ENCODE measurements at regions not wholly inside any gene's neighbourhood (a gene's known extent, or its start where the extent isn't known, plus 50 kb on each side); places are given as distances from the start of the nearest gene placed in this dataset.
A peak's percentile ranks its signal among the peaks of the same experiment; 100 is the strongest.

GRCh38 chrX:121579016-121579760 is 531.8 kb downstream of the GLUD2 start:
- Histone ChIP-seq H3K4me1 (no peaks in the 10 kb centered on the region), H3K9me3 (no peaks in the 10 kb centered on the region), H3K36me3 (no peaks in the 10 kb centered on the region), H3K27ac (no peak overlapping the region), H3K27me3 (no peaks in the 10 kb centered on the region), H3K4me3 (no peak overlapping the region)
- intact Hi-C loops (cut with DNase I; ENCODE audit: low total_unique reads): no loop called here
- TF ChIP-seq CTCF (IDR thresholded peaks at IDR 0.05) (peak in 1 of 3 donors; percentile 14), POLR2A (IDR thresholded peaks at IDR 0.05) (no peak)
- DNase-seq (ENCODE audit: low spot score in 2 of 2): no peak

GRCh38 chrX:121581885-121582284 is 534.5 kb downstream of the GLUD2 start:
- no peak overlapping the region for H3K27ac ChIP-seq
- TF ChIP-seq POLR2AphosphoS5 (IDR thresholded peaks at IDR 0.05) (no peak), CTCF (IDR thresholded peaks at IDR 0.05) (no peak), POLR2A (IDR thresholded peaks at IDR 0.05) (no peak)
- no peaks in the 10 kb centered on the region for H3K36me3 ChIP-seq
- H3K4me3 ChIP-seq: no peak overlapping the region
- H3K9me3 ChIP-seq: no peaks in the 10 kb centered on the region
- no peaks in the 10 kb centered on the region for H3K27me3 ChIP-seq
- DNase-seq (ENCODE audit: low spot score in 2 of 2): no peak
- H3K4me1 ChIP-seq: no peaks in the 10 kb centered on the region
- intact Hi-C loops (cut with DNase I; ENCODE audit: low total_unique reads): no loop called here

GRCh38 chrX:121585626-121586025 is 538.2 kb downstream of the GLUD2 start:
- intact Hi-C loops (cut with DNase I; ENCODE audit: low total_unique reads): no loop called here
- H3K9me3 ChIP-seq: no peaks in the 10 kb centered on the region
- TF ChIP-seq POLR2A (IDR thresholded peaks at IDR 0.05) (no peak), POLR2AphosphoS5 (IDR thresholded peaks at IDR 0.05) (no peak), CTCF (IDR thresholded peaks at IDR 0.05) (no peak)
- H3K4me3 ChIP-seq: no peak overlapping the region
- no peaks in the 10 kb centered on the region for H3K27me3 ChIP-seq
- H3K27ac ChIP-seq: no peak overlapping the region
- no peaks in the 10 kb centered on the region for H3K4me1 ChIP-seq
- no peak for DNase-seq (ENCODE audit: low spot score in 2 of 2)
- no peaks in the 10 kb centered on the region for H3K36me3 ChIP-seq

DNA sequence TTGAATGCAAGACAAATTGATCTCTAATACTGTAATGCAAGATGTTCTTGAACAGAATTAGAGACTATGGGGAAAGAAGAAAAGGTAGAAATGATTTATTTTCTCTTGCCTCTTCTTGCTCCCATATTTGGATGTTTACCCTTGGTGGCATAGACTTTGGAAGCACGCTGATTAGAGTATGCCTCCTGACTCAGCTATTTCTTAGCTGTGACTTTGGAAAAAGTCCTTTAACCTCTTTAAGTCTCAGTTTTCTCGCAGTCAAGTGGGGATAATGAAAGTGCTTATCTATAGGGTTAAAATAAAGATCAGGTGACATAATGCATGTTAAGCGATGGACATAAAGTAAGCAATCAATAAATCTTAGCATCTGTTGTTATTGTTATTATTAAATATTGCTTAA is 545.5 kb downstream of the GLUD2 start:
- Histone ChIP-seq H3K4me1 (no peaks in the 10 kb centered on the region), H3K36me3 (no peaks in the 10 kb centered on the region), H3K27ac (no peak overlapping the region), H3K9me3 (no peaks in the 10 kb centered on the region), H3K4me3 (no peak overlapping the region), H3K27me3 (no peaks in the 10 kb centered on the region)
- no peak for DNase-seq (ENCODE audit: low spot score in 2 of 2)
- no peak for TF ChIP-seq POLR2A (IDR thresholded peaks at IDR 0.05)
- no peak for TF ChIP-seq POLR2AphosphoS5 (IDR thresholded peaks at IDR 0.05)
- no peak for TF ChIP-seq CTCF (IDR thresholded peaks at IDR 0.05)
- intact Hi-C loops (cut with DNase I; ENCODE audit: low total_unique reads): no loop called here

GRCh38 chrX:121598356-121598755 is 550.9 kb downstream of the GLUD2 start:
- intact Hi-C loops (cut with DNase I; ENCODE audit: low total_unique reads): no loop called here
- Histone ChIP-seq H3K27me3 (no peaks in the 10 kb centered on the region), H3K36me3 (no peaks in the 10 kb centered on the region), H3K4me3 (no peak overlapping the region), H3K9me3 (peaks cover 0 to 6% of the 10 kb centered on the region in 2 donors), H3K27ac (no peak overlapping the region), H3K4me1 (no peaks in the 10 kb centered on the region)
- no peak for DNase-seq (ENCODE audit: low spot score in 2 of 2)
- TF ChIP-seq POLR2A (IDR thresholded peaks at IDR 0.05): no peak
- no peak for TF ChIP-seq CTCF (IDR thresholded peaks at IDR 0.05)
- no peak for TF ChIP-seq POLR2AphosphoS5 (IDR thresholded peaks at IDR 0.05)
